ENCODE measurements at regions not wholly inside any gene's neighbourhood (a gene's known extent, or its start where the extent isn't known, plus 50 kb on each side); places are given as distances from the start of the nearest gene placed in this dataset.

- Histone ChIP-seq H3K9me2 (replicated peaks; ENCODE audit: insufficient read depth, low read length) (no peaks in the 10 kb centered on the region), H3K4me1 (ENCODE audit: low read length) (no peaks in the 10 kb centered on the region), H3K36me3 (ENCODE audit: insufficient read depth, low read length) (no peaks in the 10 kb centered on the region), H3K4me3 (ENCODE audit: low read length) (no peak overlapping the region), H3K9me3 (ENCODE audit: low read length) (no peaks in the 10 kb centered on the region), H3K4me2 (ENCODE audit: low read depth, low read length, poor library complexity, severe bottlenecking) (no peak overlapping the region), H3K27ac (ENCODE audit: low read length) (no peak overlapping the region), H2AFZ (ENCODE audit: low read length) (no peak overlapping the region), H3K79me2 (ENCODE audit: low read length) (no peaks in the 10 kb centered on the region), H3K9ac (ENCODE audit: low read length) (no peak overlapping the region), H4K20me1 (ENCODE audit: insufficient read depth, low read depth, low read length) (no peaks in the 10 kb centered on the region), H3K27me3 (ENCODE audit: low read length) (no peaks in the 10 kb centered on the region)
- no peak for DNase-seq
Measured at GRCh38 chr4:149956678-149957077, 121.6 kb upstream of the DCLK2 start.

GRCh38 chr4:149961876-149962597 lies 116.2 kb upstream of the DCLK2 start:
- no peak for DNase-seq
- no peaks in the 10 kb centered on the region for H3K36me3 ChIP-seq (ENCODE audit: insufficient read depth, low read length)
- H2AFZ ChIP-seq (ENCODE audit: low read length), result no peak overlapping the region
- H3K4me1 ChIP-seq (ENCODE audit: low read length), result peaks cover 11% of the 10 kb centered on the region
- no peak overlapping the region for H3K9ac ChIP-seq (ENCODE audit: low read length)
- no peaks in the 10 kb centered on the region for H3K79me2 ChIP-seq (ENCODE audit: low read length)
- no peaks in the 10 kb centered on the region for H3K9me3 ChIP-seq (ENCODE audit: low read length)
- H3K4me3 ChIP-seq (ENCODE audit: low read length), result no peak overlapping the region
- H4K20me1 ChIP-seq (ENCODE audit: insufficient read depth, low read depth, low read length), result no peaks in the 10 kb centered on the region
- H3K9me2 ChIP-seq (replicated peaks; ENCODE audit: insufficient read depth, low read length), result no peaks in the 10 kb centered on the region
- no peak overlapping the region for H3K4me2 ChIP-seq (ENCODE audit: low read depth, low read length, poor library complexity, severe bottlenecking)
- no peaks in the 10 kb centered on the region for H3K27me3 ChIP-seq (ENCODE audit: low read length)
- no peak overlapping the region for H3K27ac ChIP-seq (ENCODE audit: low read length)

GRCh38 chr4:149964001-149964796 lies 114.0 kb upstream of the DCLK2 start:
- no peak overlapping the region for H3K4me3 ChIP-seq (ENCODE audit: low read length)
- H3K9me3 ChIP-seq (ENCODE audit: low read length), result no peaks in the 10 kb centered on the region
- H3K9me2 ChIP-seq (replicated peaks; ENCODE audit: insufficient read depth, low read length), result no peaks in the 10 kb centered on the region
- peaks cover 11% of the 10 kb centered on the region for H3K4me1 ChIP-seq (ENCODE audit: low read length)
- H2AFZ ChIP-seq (ENCODE audit: low read length), result no peak overlapping the region
- no peak overlapping the region for H3K9ac ChIP-seq (ENCODE audit: low read length)
- no peaks in the 10 kb centered on the region for H4K20me1 ChIP-seq (ENCODE audit: insufficient read depth, low read depth, low read length)
- H3K27me3 ChIP-seq (ENCODE audit: low read length), result no peaks in the 10 kb centered on the region
- DNase-seq, result no peak
- H3K27ac ChIP-seq (ENCODE audit: low read length), result no peak overlapping the region
- H3K36me3 ChIP-seq (ENCODE audit: insufficient read depth, low read length), result no peaks in the 10 kb centered on the region
- H3K79me2 ChIP-seq (ENCODE audit: low read length), result no peaks in the 10 kb centered on the region
- H3K4me2 ChIP-seq (ENCODE audit: low read depth, low read length, poor library complexity, severe bottlenecking), result no peak overlapping the region

- no peak overlapping the region for H3K27ac ChIP-seq (ENCODE audit: low read length)
- H3K4me3 ChIP-seq (ENCODE audit: low read length), result no peak overlapping the region
- H2AFZ ChIP-seq (ENCODE audit: low read length), result no peak overlapping the region
- no peaks in the 10 kb centered on the region for H4K20me1 ChIP-seq (ENCODE audit: insufficient read depth, low read depth, low read length)
- H3K9ac ChIP-seq (ENCODE audit: low read length), result no peak overlapping the region
- no peaks in the 10 kb centered on the region for H3K27me3 ChIP-seq (ENCODE audit: low read length)
- no peaks in the 10 kb centered on the region for H3K36me3 ChIP-seq (ENCODE audit: insufficient read depth, low read length)
- H3K9me3 ChIP-seq (ENCODE audit: low read length), result no peaks in the 10 kb centered on the region
- no peak overlapping the region for H3K4me2 ChIP-seq (ENCODE audit: low read depth, low read length, poor library complexity, severe bottlenecking)
- no peaks in the 10 kb centered on the region for H3K79me2 ChIP-seq (ENCODE audit: low read length)
- no peaks in the 10 kb centered on the region for H3K9me2 ChIP-seq (replicated peaks; ENCODE audit: insufficient read depth, low read length)
- peaks cover 11% of the 10 kb centered on the region for H3K4me1 ChIP-seq (ENCODE audit: low read length)
- no peak for DNase-seq
Measured at GRCh38 chr4:149965206-149965605, 113.0 kb upstream of the DCLK2 start.

- Histone ChIP-seq H3K79me2 (ENCODE audit: low read length) (no peaks in the 10 kb centered on the region), H4K20me1 (ENCODE audit: insufficient read depth, low read depth, low read length) (no peaks in the 10 kb centered on the region), H3K27me3 (ENCODE audit: low read length) (no peaks in the 10 kb centered on the region), H3K9ac (ENCODE audit: low read length) (no peak overlapping the region), H3K36me3 (ENCODE audit: insufficient read depth, low read length) (no peaks in the 10 kb centered on the region), H3K27ac (ENCODE audit: low read length) (no peak overlapping the region), H3K4me3 (ENCODE audit: low read length) (no peak overlapping the region), H3K4me1 (ENCODE audit: low read length) (no peaks in the 10 kb centered on the region), H3K4me2 (ENCODE audit: low read depth, low read length, poor library complexity, severe bottlenecking) (no peak overlapping the region), H2AFZ (ENCODE audit: low read length) (no peak overlapping the region), H3K9me3 (ENCODE audit: low read length) (no peaks in the 10 kb centered on the region), H3K9me2 (replicated peaks; ENCODE audit: insufficient read depth, low read length) (no peaks in the 10 kb centered on the region)
- no peak for DNase-seq
Measured at GRCh38 chr4:149972407-149972806, 105.8 kb upstream of the DCLK2 start.

- Histone ChIP-seq H3K27me3 (ENCODE audit: low read length) (no peaks in the 10 kb centered on the region), H3K4me1 (ENCODE audit: low read length) (no peaks in the 10 kb centered on the region), H3K9me2 (replicated peaks; ENCODE audit: insufficient read depth, low read length) (no peaks in the 10 kb centered on the region), H3K4me3 (ENCODE audit: low read length) (no peak overlapping the region), H3K27ac (ENCODE audit: low read length) (no peak overlapping the region), H3K9me3 (ENCODE audit: low read length) (no peaks in the 10 kb centered on the region), H4K20me1 (ENCODE audit: insufficient read depth, low read depth, low read length) (no peaks in the 10 kb centered on the region), H2AFZ (ENCODE audit: low read length) (no peak overlapping the region), H3K79me2 (ENCODE audit: low read length) (no peaks in the 10 kb centered on the region), H3K36me3 (ENCODE audit: insufficient read depth, low read length) (no peaks in the 10 kb centered on the region), H3K9ac (ENCODE audit: low read length) (no peak overlapping the region), H3K4me2 (ENCODE audit: low read depth, low read length, poor library complexity, severe bottlenecking) (no peak overlapping the region)
- no peak for DNase-seq
Measured at GRCh38 chr4:149973181-149973580, 105.1 kb upstream of the DCLK2 start.

- Histone ChIP-seq H4K20me1 (ENCODE audit: insufficient read depth, low read depth, low read length) (no peaks in the 10 kb centered on the region), H3K79me2 (ENCODE audit: low read length) (no peaks in the 10 kb centered on the region), H3K9ac (ENCODE audit: low read length) (no peak overlapping the region), H3K27ac (ENCODE audit: low read length) (no peak overlapping the region), H2AFZ (ENCODE audit: low read length) (no peak overlapping the region), H3K9me2 (replicated peaks; ENCODE audit: insufficient read depth, low read length) (no peaks in the 10 kb centered on the region), H3K9me3 (ENCODE audit: low read length) (no peaks in the 10 kb centered on the region), H3K27me3 (ENCODE audit: low read length) (no peaks in the 10 kb centered on the region), H3K36me3 (ENCODE audit: insufficient read depth, low read length) (no peaks in the 10 kb centered on the region), H3K4me3 (ENCODE audit: low read length) (no peak overlapping the region), H3K4me1 (ENCODE audit: low read length) (no peaks in the 10 kb centered on the region), H3K4me2 (ENCODE audit: low read depth, low read length, poor library complexity, severe bottlenecking) (no peak overlapping the region)
- DNase-seq, result no peak
Measured at GRCh38 chr4:149975172-149975571, 103.1 kb upstream of the DCLK2 start.

- Histone ChIP-seq H3K27me3 (ENCODE audit: low read length) (no peaks in the 10 kb centered on the region), H4K20me1 (ENCODE audit: insufficient read depth, low read depth, low read length) (no peaks in the 10 kb centered on the region), H2AFZ (ENCODE audit: low read length) (no peak overlapping the region), H3K27ac (ENCODE audit: low read length) (no peak overlapping the region), H3K36me3 (ENCODE audit: insufficient read depth, low read length) (no peaks in the 10 kb centered on the region), H3K4me3 (ENCODE audit: low read length) (no peak overlapping the region), H3K4me1 (ENCODE audit: low read length) (no peaks in the 10 kb centered on the region), H3K79me2 (ENCODE audit: low read length) (no peaks in the 10 kb centered on the region), H3K9me2 (replicated peaks; ENCODE audit: insufficient read depth, low read length) (no peaks in the 10 kb centered on the region), H3K4me2 (ENCODE audit: low read depth, low read length, poor library complexity, severe bottlenecking) (no peak overlapping the region), H3K9me3 (ENCODE audit: low read length) (no peaks in the 10 kb centered on the region), H3K9ac (ENCODE audit: low read length) (no peak overlapping the region)
- DNase-seq, result no peak
Measured at GRCh38 chr4:149980121-149980682, 98.0 kb upstream of the DCLK2 start.

Measured in Karpas-422 (cell line).